ENCODE measurements at regions not wholly inside any gene's neighbourhood (a gene's known extent, or its start where the extent isn't known, plus 50 kb on each side); places are given as distances from the start of the nearest gene placed in this dataset.

DNA sequence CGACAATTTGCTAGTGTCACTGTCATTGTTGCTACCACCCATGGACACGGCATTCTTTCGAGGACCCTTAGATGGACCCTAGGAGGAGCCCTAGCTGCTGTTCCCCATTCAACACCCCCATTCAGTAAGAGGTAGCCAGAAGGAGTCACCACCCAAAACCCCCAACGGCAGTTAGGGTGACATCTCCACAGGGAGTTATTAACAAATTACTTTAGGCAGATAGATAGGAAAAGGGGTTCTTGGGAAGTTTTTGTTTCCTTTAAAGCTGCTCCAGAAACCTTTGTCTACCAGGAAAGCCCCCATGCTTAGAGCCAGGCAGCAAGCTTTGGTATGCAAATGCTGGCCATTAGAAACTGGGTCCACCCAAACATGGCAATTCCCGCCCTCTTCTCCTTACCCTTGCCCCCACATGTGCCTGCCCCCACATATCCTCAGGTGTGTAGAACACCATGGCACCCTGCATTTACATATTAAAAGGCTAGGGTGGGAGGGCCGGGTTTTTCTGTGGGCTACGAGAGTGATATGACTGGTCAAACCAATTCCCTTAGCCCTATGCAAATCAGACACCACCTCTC, 190.9 kb downstream of the SLITRK6 start:
- H3K4me3 ChIP-seq, result no peak overlapping the region
- ATAC-seq (ENCODE audit: insufficient number of reproducible peaks, low FRiP score, low read depth), result no peak
- no peak overlapping the region for H3K27ac ChIP-seq

DNA sequence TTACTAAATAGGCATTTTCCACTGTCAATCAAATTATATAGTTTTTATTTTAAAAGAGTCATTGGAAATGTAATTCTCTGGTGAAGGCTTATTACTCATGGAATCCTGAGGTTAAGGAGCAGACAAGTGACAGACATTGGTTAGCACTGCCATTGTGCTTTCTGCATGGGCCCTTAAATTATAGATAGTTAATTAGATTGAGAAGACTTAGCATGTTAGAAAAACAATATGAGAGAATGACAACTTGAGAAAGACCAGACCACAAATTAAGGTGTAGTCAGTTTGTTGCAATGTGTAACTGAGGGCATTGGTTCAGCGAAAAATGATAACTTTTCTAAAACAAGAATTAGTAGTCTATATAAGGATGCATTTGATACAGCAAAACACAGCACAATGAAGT, 195.5 kb downstream of the SLITRK6 start:
- no peaks in the 10 kb centered on the region for H3K27me3 ChIP-seq (replicated peaks; ENCODE audit: insufficient read depth)
- no peak for ATAC-seq (ENCODE audit: insufficient number of reproducible peaks, low FRiP score, low read depth)
- no peaks in the 10 kb centered on the region for H3K4me1 ChIP-seq (ENCODE audit: control insufficient read depth in 1 of 2, low read depth in 2 of 2)
- TF ChIP-seq, protein P1, sequence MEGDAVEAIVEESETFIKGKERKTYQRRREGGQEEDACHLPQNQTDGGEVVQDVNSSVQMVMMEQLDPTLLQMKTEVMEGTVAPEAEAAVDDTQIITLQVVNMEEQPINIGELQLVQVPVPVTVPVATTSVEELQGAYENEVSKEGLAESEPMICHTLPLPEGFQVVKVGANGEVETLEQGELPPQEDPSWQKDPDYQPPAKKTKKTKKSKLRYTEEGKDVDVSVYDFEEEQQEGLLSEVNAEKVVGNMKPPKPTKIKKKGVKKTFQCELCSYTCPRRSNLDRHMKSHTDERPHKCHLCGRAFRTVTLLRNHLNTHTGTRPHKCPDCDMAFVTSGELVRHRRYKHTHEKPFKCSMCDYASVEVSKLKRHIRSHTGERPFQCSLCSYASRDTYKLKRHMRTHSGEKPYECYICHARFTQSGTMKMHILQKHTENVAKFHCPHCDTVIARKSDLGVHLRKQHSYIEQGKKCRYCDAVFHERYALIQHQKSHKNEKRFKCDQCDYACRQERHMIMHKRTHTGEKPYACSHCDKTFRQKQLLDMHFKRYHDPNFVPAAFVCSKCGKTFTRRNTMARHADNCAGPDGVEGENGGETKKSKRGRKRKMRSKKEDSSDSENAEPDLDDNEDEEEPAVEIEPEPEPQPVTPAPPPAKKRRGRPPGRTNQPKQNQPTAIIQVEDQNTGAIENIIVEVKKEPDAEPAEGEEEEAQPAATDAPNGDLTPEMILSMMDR (IDR thresholded peaks at IDR 0.05), result no peak
- H3K4me3 ChIP-seq, result no peak overlapping the region
- no peak for DNase-seq (ENCODE audit: low spot score)
- no peaks in the 10 kb centered on the region for H3K9me3 ChIP-seq
- no peak overlapping the region for H3K27ac ChIP-seq
- no peaks in the 10 kb centered on the region for H3K36me3 ChIP-seq

More for the DNA sequence above, 190.9 kb downstream of the SLITRK6 start:
- Histone ChIP-seq H3K36me3 (no peaks in the 10 kb centered on the region), H3K27me3 (replicated peaks; ENCODE audit: insufficient read depth) (no peaks in the 10 kb centered on the region), H3K9me3 (no peaks in the 10 kb centered on the region), H3K4me1 (ENCODE audit: control insufficient read depth in 1 of 2, low read depth in 2 of 2) (no peaks in the 10 kb centered on the region)
- TF ChIP-seq, protein P1 (IDR thresholded peaks at IDR 0.05), result no peak
- DNase-seq (ENCODE audit: low spot score), result no peak

DNA sequence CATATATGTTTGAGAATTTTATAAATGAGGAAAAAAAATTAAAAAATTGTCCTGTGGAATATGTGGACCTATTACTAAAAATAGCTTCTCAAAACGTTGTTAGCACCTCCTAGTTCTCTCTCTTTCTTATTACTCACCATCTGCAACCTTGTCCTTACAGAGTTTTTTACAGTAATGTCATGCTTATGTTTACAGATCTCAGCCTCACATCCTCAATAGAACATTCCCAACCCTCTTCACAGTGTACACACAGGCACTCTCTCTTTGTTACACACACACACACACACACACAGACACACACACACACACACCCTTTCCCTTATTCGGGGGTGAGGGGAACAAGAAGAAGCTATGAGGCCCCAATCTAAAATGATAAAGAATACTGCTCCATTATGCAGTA, 197.7 kb downstream of the SLITRK6 start:
- Histone ChIP-seq H3K9me3 (no peaks in the 10 kb centered on the region), H3K27me3 (replicated peaks; ENCODE audit: insufficient read depth) (no peaks in the 10 kb centered on the region), H3K27ac (no peak overlapping the region), H3K4me3 (no peak overlapping the region), H3K4me1 (ENCODE audit: control insufficient read depth in 1 of 2, low read depth in 2 of 2) (no peaks in the 10 kb centered on the region), H3K36me3 (no peaks in the 10 kb centered on the region)
- TF ChIP-seq, protein P1 (IDR thresholded peaks at IDR 0.05), result no peak
- ATAC-seq (ENCODE audit: insufficient number of reproducible peaks, low FRiP score, low read depth) (no peak), DNase-seq (ENCODE audit: low spot score) (no peak)

DNA sequence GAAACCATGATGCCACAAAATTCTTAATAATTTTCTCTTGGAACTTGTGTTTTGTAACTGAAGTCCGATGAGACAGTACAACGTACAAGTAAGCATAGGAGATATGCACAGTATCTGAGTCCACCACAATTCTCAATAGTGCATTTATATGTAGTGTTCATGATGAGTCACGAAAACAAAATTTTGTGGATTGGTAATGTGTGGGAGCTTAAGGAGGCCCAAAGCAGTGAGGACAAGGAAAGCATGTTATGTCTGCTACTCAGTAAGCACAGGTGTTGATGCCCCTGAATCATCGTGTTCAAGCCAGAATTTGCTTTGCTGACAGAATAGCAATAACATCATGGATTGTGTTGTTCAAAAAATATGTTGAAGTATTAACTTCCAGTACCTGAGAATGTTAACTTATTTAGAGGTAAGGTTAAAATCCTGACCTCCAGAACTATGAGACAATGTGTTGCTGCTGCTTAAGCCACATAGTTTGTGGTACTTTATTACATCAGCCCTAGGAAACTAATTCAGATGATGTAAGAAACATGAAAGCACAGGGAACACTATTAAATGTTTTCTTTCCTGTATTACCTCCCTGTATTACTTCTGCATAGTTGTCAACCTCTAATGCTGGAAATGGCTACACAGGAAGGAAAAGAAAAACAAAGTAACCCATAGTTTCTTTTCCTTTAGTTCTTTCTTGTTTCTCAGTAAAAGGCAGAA, 201.3 kb downstream of the SLITRK6 start:
- no peaks in the 10 kb centered on the region for H3K4me1 ChIP-seq (ENCODE audit: control insufficient read depth in 1 of 2, low read depth in 2 of 2)

DNA sequence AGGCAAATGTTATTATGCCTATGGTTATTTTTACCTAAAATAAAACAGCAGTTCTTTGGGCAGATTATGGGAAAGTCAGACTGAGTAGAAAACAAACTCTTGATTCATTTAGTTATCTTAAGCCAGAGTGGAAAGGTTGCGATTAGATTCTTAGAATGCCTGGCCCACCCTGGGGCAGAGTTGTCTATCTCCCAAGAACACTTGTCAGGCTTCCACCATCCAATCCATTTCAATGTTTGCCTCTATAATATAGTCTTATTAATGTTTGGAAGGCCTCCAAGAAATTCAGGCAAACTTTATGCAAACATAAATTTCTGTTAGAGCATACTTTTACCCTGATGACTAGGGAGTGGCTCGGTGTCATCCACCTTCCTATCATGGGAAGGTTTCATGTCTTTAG, 207.0 kb downstream of the SLITRK6 start:
- TF ChIP-seq, protein P1 (IDR thresholded peaks at IDR 0.05), result no peak
- Histone ChIP-seq H3K9me3 (no peaks in the 10 kb centered on the region), H3K4me3 (no peak overlapping the region), H3K4me1 (ENCODE audit: control insufficient read depth in 1 of 2, low read depth in 2 of 2) (no peaks in the 10 kb centered on the region), H3K36me3 (no peaks in the 10 kb centered on the region), H3K27ac (no peak overlapping the region), H3K27me3 (replicated peaks; ENCODE audit: insufficient read depth) (no peaks in the 10 kb centered on the region)
- ATAC-seq (ENCODE audit: insufficient number of reproducible peaks, low FRiP score, low read depth) (no peak), DNase-seq (ENCODE audit: low spot score) (no peak)

More for the DNA sequence above, 201.3 kb downstream of the SLITRK6 start:
- DNase-seq (ENCODE audit: low spot score) (no peak), ATAC-seq (ENCODE audit: insufficient number of reproducible peaks, low FRiP score, low read depth) (no peak)
- Histone ChIP-seq H3K9me3 (no peaks in the 10 kb centered on the region), H3K36me3 (no peaks in the 10 kb centered on the region), H3K27me3 (replicated peaks; ENCODE audit: insufficient read depth) (no peaks in the 10 kb centered on the region), H3K27ac (no peak overlapping the region), H3K4me3 (no peak overlapping the region)
- TF ChIP-seq, protein P1 (IDR thresholded peaks at IDR 0.05), result no peak
